HepG2 (cell line): ENCODE measurements at regions not wholly inside any gene's neighbourhood (a gene's known extent, or its start where the extent isn't known, plus 50 kb on each side); places are given as distances from the start of the nearest gene placed in this dataset.

Source experiments
- ATAC-seq: fragments of 200-7000 bp; cut with Tn5 transposase; 3 replicates; pipeline ENCODE4 v1.9.1; 2020; ENCODE audit warnings: mild to moderate bottlenecking, moderate library complexity
- BruUV-seq: library from RNA; stranded (reverse); fragments of 400-500 nt; replicated peaks from 2 replicates; lab custom pipeline; 2021; lab: Mats Ljungman, UMichigan
- CTCF ChIA-PET: fragments of 300-600 bp; formaldehyde crosslinking; extraction: SDS; loops from one replicate; lab custom pipeline; 2021; ENCODE audit warnings: low total read pairs, inconsistent platforms, low intra/inter-chr PET ratio; lab: Yijun Ruan, JAX
- POLR2A ChIA-PET: fragments of 350-600 bp; sonication (Branson Sonifier 250); formaldehyde crosslinking; loops from one replicate; lab custom pipeline; 2020; ENCODE audit warnings: antibody characterized with exemption, inconsistent platforms; lab: Yijun Ruan, JAX
- DNase-seq: peaks from one replicate; pipeline ENCODE4 v3.0.0-alpha.2; 2015; ENCODE audit warnings: low spot score
- FAIRE-seq: peaks from 3 replicates; lab custom pipeline; 2011; peaks lifted over from hg19 to GRCh38; lab: Jason Lieb, UNC
- H2AFZ ChIP-seq: one replicate; pipeline ENCODE4 v1.6.1; 2011; ENCODE audit warnings: low read length, inconsistent platforms
- H3K27ac ChIP-seq: fragments of 300-600 bp; 3 replicates; pipeline ENCODE4 v1.8.0; 2011; ENCODE audit warnings: mixed run types, mild to moderate bottlenecking, mixed read lengths, low read length, inconsistent platforms; ENCODE audit not compliant: insufficient read depth; ENCODE audit errors: extremely low read length
- H3K27me3 ChIP-seq, 2 experiments: fragments of 200-600 bp in 1 of 2; 2 replicates in 1 of 2; 3 replicates in 1 of 2; pipeline versions ENCODE4 v1.6.0 to v1.8.0; 2011; ENCODE audit warnings: low read length in 2 of 2, mild to moderate bottlenecking in 2 of 2, moderate library complexity in 2 of 2, inconsistent platforms in 1 of 2; ENCODE audit not compliant: insufficient read depth in 2 of 2, control insufficient read depth in 1 of 2
- H3K36me3 ChIP-seq, 2 experiments: fragments of 200-600 bp in 1 of 2; replicated peaks in 1 of 2; 2 replicates in 1 of 2; 3 replicates in 1 of 2; pipeline versions ENCODE4 v1.5.1 to v1.8.0; 2011; ENCODE audit warnings: low read length in 2 of 2, inconsistent platforms in 1 of 2; ENCODE audit not compliant: insufficient read depth in 2 of 2, control insufficient read depth in 1 of 2
- H3K4me1 ChIP-seq: 2 replicates; pipeline ENCODE4 v1.5.1; 2012; ENCODE audit warnings: low read length, inconsistent platforms; ENCODE audit not compliant: insufficient read depth
- H3K4me2 ChIP-seq: 2 replicates; pipeline ENCODE4 v1.6.0; 2011; ENCODE audit warnings: low read depth, low read length, inconsistent platforms
- H3K4me3 ChIP-seq, 3 experiments: fragments of 200-600 bp in 1 of 3; sonication (generic), shearing (Covaris generic) in 1 of 3; replicated peaks in 1 of 3; 2 replicates each; pipeline ENCODE4 v1.5.1; 2011 to 2016; ENCODE audit warnings: low read length in 3 of 3, inconsistent platforms in 2 of 3, low read depth in 2 of 3, mild to moderate bottlenecking in 2 of 3, control low read depth in 1 of 3, mixed read lengths in 1 of 3; ENCODE audit not compliant: insufficient read depth in 1 of 3
- H3K79me2 ChIP-seq: one replicate; pipeline ENCODE4 v1.6.1; 2011; ENCODE audit warnings: low read length, inconsistent platforms; ENCODE audit not compliant: insufficient read depth
- H3K9ac ChIP-seq: 2 replicates; pipeline ENCODE4 v1.6.0; 2011; ENCODE audit warnings: mild to moderate bottlenecking, low read depth, low read length, inconsistent platforms; ENCODE audit not compliant: insufficient read depth
- H3K9me3 ChIP-seq: 2 replicates; pipeline ENCODE4 v1.5.1; 2012; ENCODE audit warnings: mild to moderate bottlenecking, low read length
- H4K20me1 ChIP-seq: 2 replicates; pipeline ENCODE4 v1.6.0; 2011; ENCODE audit warnings: inconsistent platforms, mild to moderate bottlenecking, low read length, moderate library complexity; ENCODE audit not compliant: insufficient read depth
- FOXO1 ChIP-seq: sonication (generic); formaldehyde crosslinking; IDR thresholded peaks from 2 replicates; pipeline ENCODE4 v1.4.0; 2020; ENCODE audit warnings: missing genetic modification reagents
- KIAA2018 ChIP-seq: sonication (generic); formaldehyde crosslinking; IDR thresholded peaks from 2 replicates; pipeline ENCODE4 v1.5.0; 2020; ENCODE audit warnings: mild to moderate bottlenecking, missing genetic modification reagents, borderline replicate concordance
- SRSF1 ChIP-seq: fragments of 200-400 bp; formaldehyde crosslinking; optimal IDR thresholded peaks from 2 replicates; pipeline ENCODE3; 2017; ENCODE audit warnings: mild to moderate bottlenecking, low read depth, low read length, moderate library complexity
- ZNF274 ChIP-seq: sonication (generic); formaldehyde crosslinking; IDR thresholded peaks from 2 replicates; pipeline ENCODE4 v1.5.1; 2020; ENCODE audit warnings: mild to moderate bottlenecking, missing genetic modification reagents
- ZNF407 ChIP-seq: sonication (generic); formaldehyde crosslinking; IDR thresholded peaks from one replicate; pipeline ENCODE4 v1.5.1; 2020; ENCODE audit warnings: mild to moderate bottlenecking, missing genetic modification reagents; ENCODE audit errors: not compliant biosample characterization
- WGBS: methylation state at CpG from one replicate; pipeline ENCODE4 v1.1.6; 2017; ENCODE audit warnings: low lambda C conversion rate; 5-methylcytosine and 5-hydroxymethylcytosine counted together
- in situ Hi-C: cut with HindIII; loops from 2 replicates; pipeline ENCODE4 v1.10.0; 2017; ENCODE audit warnings: low pct_unique_long_range_greater_than_20kb; ENCODE audit not compliant: extremely low pct_ligation_motif_present
- intact Hi-C: fragments of 100-400 bp; cut with micrococcal nuclease; formaldehyde crosslinking; loops from one replicate; pipeline ENCODE4 v1.10.0; 2022; ENCODE audit not compliant: unreplicated experiment

GRCh38 chr17:72030067-72030899, 90.5 kb upstream of the SOX9 start:
- Histone ChIP-seq H3K27ac (no peak overlapping the region), H4K20me1 (no peaks in the 10 kb centered on the region), H3K4me2 (peak overlapping the region; percentile 76), H3K9me3 (no peaks in the 10 kb centered on the region), H3K27me3 (peaks cover 0 to 21% of the 10 kb centered on the region in 2 experiments; a peak in 3 of 5 replicates), H3K36me3 (no peaks in the 10 kb centered on the region), H3K4me1 (peaks cover 11% of the 10 kb centered on the region), H3K9ac (no peak overlapping the region), H3K79me2 (no peaks in the 10 kb centered on the region), H3K4me3 (peak overlapping the region; percentile 20 to 58 (median 47); a peak in 4 of 6 replicates), H2AFZ (peak overlapping the region; percentile 86)
- in situ Hi-C loops (no loop called here), intact Hi-C loops (no loop called here)
- peak; percentile 16 for DNase-seq
- ATAC-seq: peak; percentile 88
- ChIA-PET POLR2A (no interaction called here), CTCF (no interaction called here)
- WGBS: 9% methylated on average over 20 of the region's 22 CpGs
- FAIRE-seq: no peak
- BruUV-seq: no TSS peak
- no peak for TF ChIP-seq FOXO1 (CRISPR knock-in tag)
- TF ChIP-seq SRSF1: peak; percentile 52
- TF ChIP-seq KIAA2018 (CRISPR knock-in tag): no peak
- 0 out of 2 replicates have a peak, but pooled peaks have one; percentile 50 for TF ChIP-seq ZNF274
- peak; percentile 27 for TF ChIP-seq ZNF407
